Glutamatergic neuron (in vitro differentiated cells): ENCODE measurements at regions not wholly inside any gene's neighbourhood (a gene's known extent, or its start where the extent isn't known, plus 50 kb on each side); places are given as distances from the start of the nearest gene placed in this dataset.

ENCODE experiments used
- DNase-seq: peaks from one replicate; pipeline ENCODE4 v3.0.0; 2022
- H3K27ac Mint-ChIP-seq: one replicate; pipeline ENCODE4 v1.8.0; 2020; ENCODE audit warnings: mild to moderate bottlenecking, mixed read lengths, inconsistent platforms; ENCODE audit not compliant: unreplicated experiment
- H3K27me3 Mint-ChIP-seq: one replicate; pipeline ENCODE4 v1.8.0; 2020; ENCODE audit warnings: mild to moderate bottlenecking, moderate library complexity, mixed read lengths, inconsistent platforms; ENCODE audit not compliant: unreplicated experiment
- H3K36me3 Mint-ChIP-seq: one replicate; pipeline ENCODE4 v1.8.0; 2020; ENCODE audit warnings: mild to moderate bottlenecking, mixed read lengths, inconsistent platforms; ENCODE audit not compliant: unreplicated experiment
- H3K4me1 Mint-ChIP-seq: one replicate; pipeline ENCODE4 v1.8.0; 2020; ENCODE audit warnings: mild to moderate bottlenecking, low read depth, mixed read lengths, inconsistent platforms; ENCODE audit not compliant: unreplicated experiment
- H3K4me3 Mint-ChIP-seq: one replicate; pipeline ENCODE4 v1.8.0; 2020; ENCODE audit warnings: mild to moderate bottlenecking, mixed read lengths, inconsistent platforms; ENCODE audit not compliant: unreplicated experiment
- H3K9me3 Mint-ChIP-seq: one replicate; pipeline ENCODE4 v1.8.0; 2020; ENCODE audit warnings: mild to moderate bottlenecking, moderate library complexity, mixed read lengths, inconsistent platforms; ENCODE audit not compliant: unreplicated experiment
- TF ChIP-seq, protein P1 (sequence below): fragments of 200-600 bp; sonication (generic); IDR thresholded peaks from one replicate; pipeline ENCODE4 v1.5.0; 2021; ENCODE audit not compliant: partially characterized antibody, unreplicated experiment

DNA sequence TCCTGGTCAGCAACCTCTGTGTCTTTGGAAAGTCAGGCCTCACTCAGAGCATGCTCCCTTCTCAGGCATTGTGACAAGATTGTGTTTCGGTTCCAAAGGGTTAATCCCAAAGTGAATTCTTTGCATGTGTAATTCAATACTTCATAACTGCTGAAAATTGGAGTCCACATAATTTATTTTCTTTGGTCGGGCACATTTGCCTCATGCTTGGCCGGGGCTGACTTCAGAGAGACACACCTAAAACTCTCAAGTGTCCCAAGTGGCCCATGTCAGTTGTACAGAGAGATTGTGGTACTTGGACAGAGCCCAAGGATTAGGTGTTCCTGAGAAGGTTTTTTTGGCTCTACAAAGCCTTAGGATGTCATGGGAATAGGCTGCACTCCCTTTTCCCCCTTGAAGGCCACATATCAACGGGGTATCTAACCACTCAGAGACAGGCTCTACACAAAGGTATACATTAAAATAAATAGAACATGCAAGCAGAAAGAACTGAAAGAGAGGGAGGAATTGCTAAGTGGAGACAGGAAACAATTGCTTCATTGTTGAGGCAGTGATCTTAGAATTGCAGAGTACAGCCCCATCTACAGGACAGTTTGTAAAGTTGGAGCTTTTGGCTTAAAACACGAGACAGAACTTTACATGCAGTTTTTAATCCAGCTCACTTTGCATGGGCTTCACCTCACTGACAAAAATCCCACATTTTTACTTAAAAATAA lies 1232.3 kb upstream of the ZEB2 start:
- H3K9me3 Mint-ChIP-seq, result no peaks in the 10 kb centered on the region
- no peaks in the 10 kb centered on the region for H3K27me3 Mint-ChIP-seq
- H3K4me3 Mint-ChIP-seq, result no peak overlapping the region
- no peak for DNase-seq
- H3K4me1 Mint-ChIP-seq, result peaks cover 14% of the 10 kb centered on the region
- H3K36me3 Mint-ChIP-seq, result no peaks in the 10 kb centered on the region
- no peak overlapping the region for H3K27ac Mint-ChIP-seq
- TF ChIP-seq, protein P1, sequence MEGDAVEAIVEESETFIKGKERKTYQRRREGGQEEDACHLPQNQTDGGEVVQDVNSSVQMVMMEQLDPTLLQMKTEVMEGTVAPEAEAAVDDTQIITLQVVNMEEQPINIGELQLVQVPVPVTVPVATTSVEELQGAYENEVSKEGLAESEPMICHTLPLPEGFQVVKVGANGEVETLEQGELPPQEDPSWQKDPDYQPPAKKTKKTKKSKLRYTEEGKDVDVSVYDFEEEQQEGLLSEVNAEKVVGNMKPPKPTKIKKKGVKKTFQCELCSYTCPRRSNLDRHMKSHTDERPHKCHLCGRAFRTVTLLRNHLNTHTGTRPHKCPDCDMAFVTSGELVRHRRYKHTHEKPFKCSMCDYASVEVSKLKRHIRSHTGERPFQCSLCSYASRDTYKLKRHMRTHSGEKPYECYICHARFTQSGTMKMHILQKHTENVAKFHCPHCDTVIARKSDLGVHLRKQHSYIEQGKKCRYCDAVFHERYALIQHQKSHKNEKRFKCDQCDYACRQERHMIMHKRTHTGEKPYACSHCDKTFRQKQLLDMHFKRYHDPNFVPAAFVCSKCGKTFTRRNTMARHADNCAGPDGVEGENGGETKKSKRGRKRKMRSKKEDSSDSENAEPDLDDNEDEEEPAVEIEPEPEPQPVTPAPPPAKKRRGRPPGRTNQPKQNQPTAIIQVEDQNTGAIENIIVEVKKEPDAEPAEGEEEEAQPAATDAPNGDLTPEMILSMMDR, result peak; percentile 60

DNA sequence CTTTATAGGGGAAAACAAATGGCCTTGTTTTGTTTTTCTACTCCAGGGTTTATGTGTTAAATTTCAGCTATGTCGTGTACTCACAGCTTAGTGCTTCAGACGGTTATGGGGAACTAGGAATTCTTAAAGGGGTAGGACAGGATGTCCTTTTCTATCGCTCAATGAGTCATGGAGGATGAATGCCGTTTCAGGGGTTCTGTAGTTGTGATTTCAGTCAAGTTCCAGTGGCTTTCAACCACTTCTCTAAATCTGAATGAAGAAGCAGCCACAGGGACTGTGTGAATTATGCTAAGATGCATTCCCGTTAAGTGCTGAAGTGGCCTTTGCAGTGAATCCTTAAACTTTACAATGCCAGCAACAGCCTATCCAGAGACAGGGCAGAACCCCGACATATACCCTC lies 1231.7 kb upstream of the ZEB2 start:
- Mint-ChIP-seq H3K27me3 (no peaks in the 10 kb centered on the region), H3K4me3 (no peak overlapping the region), H3K4me1 (peaks cover 14% of the 10 kb centered on the region), H3K9me3 (no peaks in the 10 kb centered on the region), H3K27ac (no peak overlapping the region), H3K36me3 (no peaks in the 10 kb centered on the region)
- DNase-seq, result no peak
- TF ChIP-seq, protein P1, result no peak

DNA sequence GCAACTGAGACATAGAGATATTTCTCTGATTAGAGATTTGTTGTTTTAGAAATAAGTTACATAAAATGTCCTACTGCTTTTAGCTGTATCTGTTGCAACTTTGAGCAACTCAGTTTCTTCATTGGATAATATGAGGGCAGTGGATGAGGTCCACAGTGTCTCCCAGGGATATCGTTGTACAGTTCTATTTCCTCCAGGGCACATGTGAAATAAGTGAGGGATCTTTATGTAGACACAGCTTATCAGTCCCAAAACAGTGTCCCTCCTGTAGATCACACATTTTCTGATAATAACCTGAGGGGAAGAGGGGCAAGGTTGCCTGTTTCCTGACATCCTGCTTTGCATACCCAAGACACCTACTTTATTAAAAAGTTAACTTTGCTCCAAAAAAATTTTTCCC lies 1231.2 kb upstream of the ZEB2 start:
- H3K27me3 Mint-ChIP-seq, result no peaks in the 10 kb centered on the region
- no peaks in the 10 kb centered on the region for H3K36me3 Mint-ChIP-seq
- H3K4me3 Mint-ChIP-seq, result no peak overlapping the region
- H3K9me3 Mint-ChIP-seq, result no peaks in the 10 kb centered on the region
- H3K27ac Mint-ChIP-seq, result no peak overlapping the region
- TF ChIP-seq, protein P1, result no peak
- no peak for DNase-seq
- peaks cover 14% of the 10 kb centered on the region for H3K4me1 Mint-ChIP-seq

DNA sequence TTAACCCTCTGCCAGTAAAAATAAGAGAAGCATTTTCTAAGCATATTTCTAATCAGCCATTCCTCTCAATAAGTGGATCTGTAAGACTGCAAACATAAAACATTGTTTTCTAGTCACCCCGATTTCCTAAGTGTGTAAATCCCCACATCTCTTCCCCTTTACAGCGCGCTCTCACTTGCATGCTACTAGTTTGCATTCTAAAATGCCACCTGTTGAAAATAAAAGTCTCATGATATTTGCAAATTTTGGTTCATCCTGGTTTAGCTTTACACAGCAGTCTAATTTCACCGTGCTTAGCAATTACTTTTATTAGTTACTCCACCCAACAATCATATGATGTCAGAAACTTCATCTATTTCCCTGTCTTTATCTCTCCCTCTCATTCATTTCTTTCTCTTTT lies 1230.7 kb upstream of the ZEB2 start:
- H3K4me3 Mint-ChIP-seq, result no peak overlapping the region
- no peaks in the 10 kb centered on the region for H3K9me3 Mint-ChIP-seq
- peaks cover 14% of the 10 kb centered on the region for H3K4me1 Mint-ChIP-seq
- DNase-seq, result no peak
- no peaks in the 10 kb centered on the region for H3K36me3 Mint-ChIP-seq
- TF ChIP-seq, protein P1, result no peak
- no peak overlapping the region for H3K27ac Mint-ChIP-seq
- H3K27me3 Mint-ChIP-seq, result no peaks in the 10 kb centered on the region

DNA sequence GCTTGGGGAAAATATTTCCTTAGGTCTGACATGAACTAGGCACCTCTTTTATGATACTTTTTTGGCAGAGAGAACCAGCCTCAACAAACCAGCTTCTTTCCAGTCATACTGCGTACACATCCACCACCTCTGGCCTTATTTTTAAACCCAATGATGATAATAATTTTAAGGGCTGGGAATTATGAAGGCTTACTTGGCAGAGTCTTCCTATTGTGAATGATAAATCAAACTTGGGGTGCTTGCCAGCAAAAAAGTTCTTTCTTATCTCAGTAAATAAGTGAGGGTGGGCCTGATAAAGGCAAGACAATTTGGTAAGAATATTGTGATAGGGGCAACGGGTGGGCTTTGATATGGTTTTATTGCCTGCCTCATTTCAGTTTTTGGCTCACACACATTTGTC lies 1230.2 kb upstream of the ZEB2 start:
- H3K27ac Mint-ChIP-seq, result no peak overlapping the region
- H3K4me3 Mint-ChIP-seq, result no peak overlapping the region
- TF ChIP-seq, protein P1, result no peak
- H3K27me3 Mint-ChIP-seq, result no peaks in the 10 kb centered on the region
- no peak for DNase-seq
- peaks cover 14% of the 10 kb centered on the region for H3K4me1 Mint-ChIP-seq
- no peaks in the 10 kb centered on the region for H3K9me3 Mint-ChIP-seq
- no peaks in the 10 kb centered on the region for H3K36me3 Mint-ChIP-seq
